HepG2 (cell line): ENCODE measurements at regions not wholly inside any gene's neighbourhood (a gene's known extent, or its start where the extent isn't known, plus 50 kb on each side); places are given as distances from the start of the nearest gene placed in this dataset.

Experiments used
- CEBPG ChIP-seq: IDR thresholded peaks from 2 replicates; pipeline ENCODE4 v1.6.1; 2016
- GABPB1 ChIP-seq: IDR thresholded peaks from 2 replicates; pipeline ENCODE4 v1.6.1; 2016; ENCODE audit warnings: mild to moderate bottlenecking, missing genetic modification reagents, moderate library complexity, missing compliant biosample characterization
- HMGXB3 ChIP-seq: sonication (generic); formaldehyde crosslinking; IDR thresholded peaks from 2 replicates; pipeline ENCODE4 v1.4.0; 2020; ENCODE audit warnings: missing genetic modification reagents, borderline replicate concordance
- KIAA2018 ChIP-seq: sonication (generic); formaldehyde crosslinking; IDR thresholded peaks from 2 replicates; pipeline ENCODE4 v1.5.0; 2020; ENCODE audit warnings: mild to moderate bottlenecking, missing genetic modification reagents, borderline replicate concordance
- NR2F1 ChIP-seq, 2 experiments: fragments of 450-650 bp in 1 of 2; formaldehyde crosslinking in 1 of 2; IDR thresholded peaks; 2 replicates each; pipeline versions ENCODE4 v1.5.0 to v1.6.1; 2016 to 2020; ENCODE audit warnings: mild to moderate bottlenecking in 1 of 2, missing compliant biosample characterization in 1 of 2, missing genetic modification reagents in 1 of 2, moderate library complexity in 1 of 2
- ZNF614 ChIP-seq: IDR thresholded peaks from 2 replicates; pipeline ENCODE4 v1.6.1; 2018; ENCODE audit warnings: missing biosample characterization, missing genetic modification reagents, inconsistent platforms, borderline replicate concordance
- TF ChIP-seq, protein P1 (sequence below): sonication (generic); formaldehyde crosslinking; conservative IDR thresholded peaks from 2 replicates; pipeline ENCODE4 v1.4.0; 2020; ENCODE audit warnings: mild to moderate bottlenecking, missing genetic modification reagents, moderate library complexity
- TF ChIP-seq, protein P2 (sequence below): sonication (generic); formaldehyde crosslinking; IDR thresholded peaks from 2 replicates; pipeline ENCODE4; 2020; ENCODE audit warnings: missing genetic modification reagents, mild to moderate bottlenecking, borderline replicate concordance

- TF ChIP-seq KIAA2018 (no peak), GABPB1 (CRISPR knock-in tag) (peak; percentile 41; the same call in 1 of the 2 replicates), CEBPG (no peak), HMGXB3 (CRISPR knock-in tag) (0 out of 2 replicates have a peak, but pooled peaks have one; percentile 55), ZNF614 (no peak), NR2F1 (CRISPR knock-in tag; IDR thresholded peaks at IDR 0.05) (no peak)
- TF ChIP-seq, protein P1, sequence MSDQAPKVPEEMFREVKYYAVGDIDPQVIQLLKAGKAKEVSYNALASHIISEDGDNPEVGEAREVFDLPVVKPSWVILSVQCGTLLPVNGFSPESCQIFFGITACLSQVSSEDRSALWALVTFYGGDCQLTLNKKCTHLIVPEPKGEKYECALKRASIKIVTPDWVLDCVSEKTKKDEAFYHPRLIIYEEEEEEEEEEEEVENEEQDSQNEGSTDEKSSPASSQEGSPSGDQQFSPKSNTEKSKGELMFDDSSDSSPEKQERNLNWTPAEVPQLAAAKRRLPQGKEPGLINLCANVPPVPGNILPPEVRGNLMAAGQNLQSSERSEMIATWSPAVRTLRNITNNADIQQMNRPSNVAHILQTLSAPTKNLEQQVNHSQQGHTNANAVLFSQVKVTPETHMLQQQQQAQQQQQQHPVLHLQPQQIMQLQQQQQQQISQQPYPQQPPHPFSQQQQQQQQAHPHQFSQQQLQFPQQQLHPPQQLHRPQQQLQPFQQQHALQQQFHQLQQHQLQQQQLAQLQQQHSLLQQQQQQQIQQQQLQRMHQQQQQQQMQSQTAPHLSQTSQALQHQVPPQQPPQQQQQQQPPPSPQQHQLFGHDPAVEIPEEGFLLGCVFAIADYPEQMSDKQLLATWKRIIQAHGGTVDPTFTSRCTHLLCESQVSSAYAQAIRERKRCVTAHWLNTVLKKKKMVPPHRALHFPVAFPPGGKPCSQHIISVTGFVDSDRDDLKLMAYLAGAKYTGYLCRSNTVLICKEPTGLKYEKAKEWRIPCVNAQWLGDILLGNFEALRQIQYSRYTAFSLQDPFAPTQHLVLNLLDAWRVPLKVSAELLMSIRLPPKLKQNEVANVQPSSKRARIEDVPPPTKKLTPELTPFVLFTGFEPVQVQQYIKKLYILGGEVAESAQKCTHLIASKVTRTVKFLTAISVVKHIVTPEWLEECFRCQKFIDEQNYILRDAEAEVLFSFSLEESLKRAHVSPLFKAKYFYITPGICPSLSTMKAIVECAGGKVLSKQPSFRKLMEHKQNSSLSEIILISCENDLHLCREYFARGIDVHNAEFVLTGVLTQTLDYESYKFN (CRISPR knock-in tag), result 0 out of 2 replicates have a peak, but pooled peaks have one; percentile 18
- TF ChIP-seq, protein P2, sequence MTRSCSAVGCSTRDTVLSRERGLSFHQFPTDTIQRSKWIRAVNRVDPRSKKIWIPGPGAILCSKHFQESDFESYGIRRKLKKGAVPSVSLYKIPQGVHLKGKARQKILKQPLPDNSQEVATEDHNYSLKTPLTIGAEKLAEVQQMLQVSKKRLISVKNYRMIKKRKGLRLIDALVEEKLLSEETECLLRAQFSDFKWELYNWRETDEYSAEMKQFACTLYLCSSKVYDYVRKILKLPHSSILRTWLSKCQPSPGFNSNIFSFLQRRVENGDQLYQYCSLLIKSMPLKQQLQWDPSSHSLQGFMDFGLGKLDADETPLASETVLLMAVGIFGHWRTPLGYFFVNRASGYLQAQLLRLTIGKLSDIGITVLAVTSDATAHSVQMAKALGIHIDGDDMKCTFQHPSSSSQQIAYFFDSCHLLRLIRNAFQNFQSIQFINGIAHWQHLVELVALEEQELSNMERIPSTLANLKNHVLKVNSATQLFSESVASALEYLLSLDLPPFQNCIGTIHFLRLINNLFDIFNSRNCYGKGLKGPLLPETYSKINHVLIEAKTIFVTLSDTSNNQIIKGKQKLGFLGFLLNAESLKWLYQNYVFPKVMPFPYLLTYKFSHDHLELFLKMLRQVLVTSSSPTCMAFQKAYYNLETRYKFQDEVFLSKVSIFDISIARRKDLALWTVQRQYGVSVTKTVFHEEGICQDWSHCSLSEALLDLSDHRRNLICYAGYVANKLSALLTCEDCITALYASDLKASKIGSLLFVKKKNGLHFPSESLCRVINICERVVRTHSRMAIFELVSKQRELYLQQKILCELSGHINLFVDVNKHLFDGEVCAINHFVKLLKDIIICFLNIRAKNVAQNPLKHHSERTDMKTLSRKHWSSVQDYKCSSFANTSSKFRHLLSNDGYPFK (CRISPR knock-in tag), result no peak
These were observed 56.1 kb downstream of the IRX2 start (continued) for GRCh38 chr5:2695200-2695891.
